ENCODE measurements at regions not wholly inside any gene's neighbourhood (a gene's known extent, or its start where the extent isn't known, plus 50 kb on each side); places are given as distances from the start of the nearest gene placed in this dataset.

DNA sequence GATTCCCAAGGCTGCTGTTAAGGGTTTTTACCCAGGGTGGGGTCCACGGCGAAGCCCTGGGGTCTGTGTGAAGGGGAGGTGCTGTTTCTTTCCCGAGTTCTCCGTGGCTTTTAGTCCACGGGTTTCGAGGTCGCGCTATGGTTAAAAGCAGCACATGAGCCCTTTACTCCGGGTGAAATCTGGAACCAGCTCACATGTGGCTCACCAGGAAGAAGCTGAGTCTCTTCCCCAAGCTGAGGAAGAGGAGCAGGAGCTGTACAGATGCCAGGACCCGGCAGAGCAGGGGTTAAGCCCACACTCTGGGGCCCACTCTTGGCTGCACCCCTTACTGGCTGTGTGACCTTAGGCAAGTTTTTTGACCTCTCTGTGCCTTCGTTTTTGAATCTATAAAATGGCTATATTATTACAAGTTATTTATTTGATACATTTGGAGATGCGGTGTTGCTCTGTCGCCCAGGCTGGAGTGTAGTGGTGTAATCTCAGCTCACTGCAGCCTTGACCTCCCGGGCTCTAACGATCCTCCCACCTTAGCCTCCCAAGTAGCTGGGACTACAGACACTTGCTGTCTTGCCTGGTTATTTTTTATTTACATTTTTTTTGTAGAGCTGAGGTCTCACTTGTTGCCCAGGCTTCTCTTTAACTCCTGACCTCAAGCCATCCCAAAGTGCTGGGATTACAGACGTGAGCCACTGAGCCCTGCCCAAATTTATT lies 266.3 kb downstream of the AACS start:
- H3K9me3 ChIP-seq (ENCODE audit: control insufficient read depth, low read depth, low read length) = peaks cover 6% of the 10 kb centered on the region
- Mint-ChIP-seq H3K27me3 (ENCODE audit: low read depth) (peaks cover 14% of the 10 kb centered on the region), H3K9me3 (peaks cover 10 to 16% of the 10 kb centered on the region in 2 experiments), H3K27ac (peak overlapping the region in 1 of 3 experiments; percentile 16; a peak in 1 of 7 replicates), H3K36me3 (ENCODE audit: insufficient read depth in 1 of 3, low read depth in 3 of 3) (peaks cover 13 to 29% (median 23%) of the 10 kb centered on the region in 3 experiments), H3K4me3 (peak overlapping the region; percentile 64 to 70), H3K4me1 (peaks cover 24 to 33% of the 10 kb centered on the region in 2 experiments)
- no peak overlapping the region for H2BK12ac ChIP-seq (ENCODE audit: insufficient read length, low read depth, low read length)
- peak overlapping the region; percentile 11 for H3K9ac ChIP-seq (ENCODE audit: extremely low read depth, insufficient read length, low read length)
- peak overlapping the region; percentile 56 for H3K4me2 ChIP-seq (ENCODE audit: insufficient read depth, insufficient read length, low read length)
- H2BK5ac ChIP-seq (ENCODE audit: insufficient read length, low read length) = no peak overlapping the region
- no peak overlapping the region for H4K91ac ChIP-seq (ENCODE audit: insufficient read length, low read depth, low read length)
- no peak overlapping the region for H4K5ac ChIP-seq (ENCODE audit: insufficient read length, low read depth, low read length)
- H3K27ac ChIP-seq (ENCODE audit: insufficient read length, low read depth, low read length) = no peak overlapping the region
- H3K27me3 ChIP-seq (ENCODE audit: insufficient read depth, low read length) = no peaks in the 10 kb centered on the region
- H3K4me1 ChIP-seq (ENCODE audit: insufficient read depth, low read length) = peaks cover 5% of the 10 kb centered on the region; the same call in 1 of the 2 replicates
- DNase-seq = no peak
- WGBS (ENCODE audit: extremely low coverage, insufficient read length, low lambda C conversion rate) = no CpG with 5 or more reads among the region's 16 CpGs
- H2AFZ ChIP-seq (ENCODE audit: low read length) = no peak overlapping the region
- H3K23ac ChIP-seq (ENCODE audit: insufficient read length, low read depth, low read length) = no peak overlapping the region
- no peak overlapping the region for H3K4ac ChIP-seq (ENCODE audit: low read depth, low read length)
- no peak overlapping the region for H3K56ac ChIP-seq (ENCODE audit: insufficient read length, low read depth, low read length)
- no peak overlapping the region for H2BK15ac ChIP-seq (ENCODE audit: low read depth, low read length)
- H4K20me1 ChIP-seq (ENCODE audit: control insufficient read depth, insufficient read depth, insufficient read length) = no peaks in the 10 kb centered on the region
- no peak overlapping the region for H3K18ac ChIP-seq (ENCODE audit: insufficient read length, low read depth, low read length)
- H3K79me1 ChIP-seq (ENCODE audit: insufficient read depth, low read depth, low read length, poor library complexity, severe bottlenecking) = no peaks in the 10 kb centered on the region
- H3K14ac ChIP-seq (ENCODE audit: insufficient read depth, low read length) = peak overlapping the region; percentile 26; the same call in 1 of the 2 replicates
- peaks cover 5% of the 10 kb centered on the region for H3K23me2 ChIP-seq (ENCODE audit: insufficient read length, low read depth, low read length, poor library complexity, severe bottlenecking)
- no peak overlapping the region for H2BK120ac ChIP-seq (ENCODE audit: low read depth, low read length, poor library complexity, severe bottlenecking)
- no peaks in the 10 kb centered on the region for H3K79me2 ChIP-seq (ENCODE audit: insufficient read depth, low read length)
- TF ChIP-seq, protein P1, sequence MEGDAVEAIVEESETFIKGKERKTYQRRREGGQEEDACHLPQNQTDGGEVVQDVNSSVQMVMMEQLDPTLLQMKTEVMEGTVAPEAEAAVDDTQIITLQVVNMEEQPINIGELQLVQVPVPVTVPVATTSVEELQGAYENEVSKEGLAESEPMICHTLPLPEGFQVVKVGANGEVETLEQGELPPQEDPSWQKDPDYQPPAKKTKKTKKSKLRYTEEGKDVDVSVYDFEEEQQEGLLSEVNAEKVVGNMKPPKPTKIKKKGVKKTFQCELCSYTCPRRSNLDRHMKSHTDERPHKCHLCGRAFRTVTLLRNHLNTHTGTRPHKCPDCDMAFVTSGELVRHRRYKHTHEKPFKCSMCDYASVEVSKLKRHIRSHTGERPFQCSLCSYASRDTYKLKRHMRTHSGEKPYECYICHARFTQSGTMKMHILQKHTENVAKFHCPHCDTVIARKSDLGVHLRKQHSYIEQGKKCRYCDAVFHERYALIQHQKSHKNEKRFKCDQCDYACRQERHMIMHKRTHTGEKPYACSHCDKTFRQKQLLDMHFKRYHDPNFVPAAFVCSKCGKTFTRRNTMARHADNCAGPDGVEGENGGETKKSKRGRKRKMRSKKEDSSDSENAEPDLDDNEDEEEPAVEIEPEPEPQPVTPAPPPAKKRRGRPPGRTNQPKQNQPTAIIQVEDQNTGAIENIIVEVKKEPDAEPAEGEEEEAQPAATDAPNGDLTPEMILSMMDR (conservative IDR thresholded peaks at IDR 0.05) = no peak
- no peak overlapping the region for H4K8ac ChIP-seq (replicated peaks; ENCODE audit: insufficient read length, low read depth, low read length)
- H2BK20ac ChIP-seq (ENCODE audit: low read depth, low read length, poor library complexity, severe bottlenecking) = no peak overlapping the region
- H2AK5ac ChIP-seq (ENCODE audit: insufficient read length, low read length) = no peak overlapping the region
- no peak overlapping the region for H3T11ph ChIP-seq (ENCODE audit: low read length)

Data from H9 (cell line).